IPS-18c (cell line): ENCODE measurements at regions not wholly inside any gene's neighbourhood (a gene's known extent, or its start where the extent isn't known, plus 50 kb on each side); places are given as distances from the start of the nearest gene placed in this dataset.

Experiments
- H3K4me3 ChIP-seq: 2 replicates; pipeline ENCODE4 v1.7.0; 2013; ENCODE audit warnings: low read depth, mild to moderate bottlenecking, low read length, moderate library complexity; ENCODE audit not compliant: insufficient read depth
- H3K9me3 ChIP-seq: one replicate; pipeline ENCODE4 v1.6.1; 2013; ENCODE audit warnings: mild to moderate bottlenecking, low read length, moderate library complexity; ENCODE audit not compliant: control insufficient read depth, insufficient read depth

GRCh38 chr10:78963074-78964034 is 105.4 kb upstream of the ZMIZ1 start:
- no peaks in the 10 kb centered on the region for H3K9me3 ChIP-seq
- H3K4me3 ChIP-seq, result no peak overlapping the region

- no peak overlapping the region for H3K4me3 ChIP-seq
- no peaks in the 10 kb centered on the region for H3K9me3 ChIP-seq
Measured at GRCh38 chr10:78964274-78964951, 104.4 kb upstream of the ZMIZ1 start.

- no peaks in the 10 kb centered on the region for H3K9me3 ChIP-seq
- no peak overlapping the region for H3K4me3 ChIP-seq
Measured at GRCh38 chr10:78964952-78965633, 103.7 kb upstream of the ZMIZ1 start.

GRCh38 chr10:78966182-78966787 is 102.5 kb upstream of the ZMIZ1 start:
- H3K9me3 ChIP-seq, result no peaks in the 10 kb centered on the region
- H3K4me3 ChIP-seq, result no peak overlapping the region

GRCh38 chr10:78966844-78967488 is 101.8 kb upstream of the ZMIZ1 start:
- no peak overlapping the region for H3K4me3 ChIP-seq
- no peaks in the 10 kb centered on the region for H3K9me3 ChIP-seq

- Histone ChIP-seq H3K9me3 (no peaks in the 10 kb centered on the region), H3K4me3 (no peak overlapping the region)
Measured at GRCh38 chr10:78968300-78968942, 100.3 kb upstream of the ZMIZ1 start.

GRCh38 chr10:78968943-78969342 is 99.8 kb upstream of the ZMIZ1 start:
- Histone ChIP-seq H3K9me3 (no peaks in the 10 kb centered on the region), H3K4me3 (no peak overlapping the region)

- no peak overlapping the region for H3K4me3 ChIP-seq
- H3K9me3 ChIP-seq, result no peaks in the 10 kb centered on the region
Measured at GRCh38 chr10:78969719-78970118, 99.0 kb upstream of the ZMIZ1 start.

GRCh38 chr10:78970261-78970660 is 98.5 kb upstream of the ZMIZ1 start:
- H3K9me3 ChIP-seq, result no peaks in the 10 kb centered on the region
- no peak overlapping the region for H3K4me3 ChIP-seq

- no peaks in the 10 kb centered on the region for H3K9me3 ChIP-seq
Measured at GRCh38 chr10:78971094-78971682, 97.6 kb upstream of the ZMIZ1 start.

GRCh38 chr10:78972160-78972946 is 96.4 kb upstream of the ZMIZ1 start:
- Histone ChIP-seq H3K9me3 (no peaks in the 10 kb centered on the region), H3K4me3 (no peak overlapping the region; the same call in 1 of the 2 replicates)

More at GRCh38 chr10:78971094-78971682, 97.6 kb upstream of the ZMIZ1 start:
- H3K4me3 ChIP-seq, result no peak overlapping the region

GRCh38 chr10:78972947-78973900 is 95.5 kb upstream of the ZMIZ1 start:
- H3K9me3 ChIP-seq, result no peaks in the 10 kb centered on the region
- H3K4me3 ChIP-seq, result peak overlapping the region; percentile 59

- peak overlapping the region; percentile 41 for H3K4me3 ChIP-seq
Measured at GRCh38 chr10:78973901-78974616, 94.7 kb upstream of the ZMIZ1 start.

More at GRCh38 chr10:78973901-78974616, 94.7 kb upstream of the ZMIZ1 start:
- H3K9me3 ChIP-seq, result no peaks in the 10 kb centered on the region
